GM12872 (cell line): ENCODE measurements at regions not wholly inside any gene's neighbourhood (a gene's known extent, or its start where the extent isn't known, plus 50 kb on each side); places are given as distances from the start of the nearest gene placed in this dataset.

Source experiments
- CTCF ChIP-seq: IDR thresholded peaks from 3 replicates; pipeline ENCODE4 v1.5.1; 2011; ENCODE audit warnings: low read depth, mild to moderate bottlenecking, low read length, moderate library complexity; ENCODE audit not compliant: insufficient read depth

- TF ChIP-seq CTCF, result no peak
Measured at GRCh38 chr2:71821856-71822255, 325.8 kb downstream of the CYP26B1 start.

- TF ChIP-seq CTCF, result no peak
Measured at GRCh38 chr2:71816815-71817214, 330.8 kb downstream of the CYP26B1 start.

- TF ChIP-seq CTCF, result no peak
Measured at GRCh38 chr2:71815701-71816474, 331.8 kb downstream of the CYP26B1 start.

- no peak for TF ChIP-seq CTCF
Measured at GRCh38 chr2:71814885-71815284, 332.8 kb downstream of the CYP26B1 start.

DNA sequence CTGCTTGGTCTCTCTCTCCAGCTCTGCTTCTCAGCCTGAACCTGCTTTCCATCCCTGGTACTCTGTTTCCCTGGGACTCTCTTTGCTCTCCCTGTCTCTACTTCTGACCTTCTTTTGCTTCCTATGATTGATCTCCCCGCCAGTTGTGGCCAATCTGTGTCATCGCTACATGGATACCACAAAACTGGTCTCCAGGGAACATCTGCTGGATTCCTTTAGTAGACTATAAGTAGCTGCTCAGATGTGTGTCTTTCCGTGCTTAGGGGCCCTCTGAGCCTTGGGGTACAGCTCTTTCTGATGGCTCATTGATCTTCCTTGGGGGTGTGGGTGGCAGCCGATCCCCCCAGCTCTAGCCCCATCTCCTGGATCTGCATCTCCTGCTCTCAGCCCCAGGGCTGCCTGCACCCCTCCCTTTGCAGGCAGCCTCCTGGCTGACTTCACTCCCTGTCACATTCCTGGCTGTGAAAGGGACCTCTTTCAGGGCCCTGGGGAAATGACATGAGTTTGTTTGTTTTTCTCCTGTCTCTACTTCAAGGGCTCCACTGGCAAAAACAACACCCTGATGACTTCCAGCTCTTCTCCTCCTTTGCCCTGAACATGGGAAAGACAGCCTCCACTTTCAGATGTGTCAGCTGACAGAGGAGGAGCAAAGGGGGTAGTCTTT is 333.7 kb downstream of the CYP26B1 start:
- TF ChIP-seq CTCF, result no peak

DNA sequence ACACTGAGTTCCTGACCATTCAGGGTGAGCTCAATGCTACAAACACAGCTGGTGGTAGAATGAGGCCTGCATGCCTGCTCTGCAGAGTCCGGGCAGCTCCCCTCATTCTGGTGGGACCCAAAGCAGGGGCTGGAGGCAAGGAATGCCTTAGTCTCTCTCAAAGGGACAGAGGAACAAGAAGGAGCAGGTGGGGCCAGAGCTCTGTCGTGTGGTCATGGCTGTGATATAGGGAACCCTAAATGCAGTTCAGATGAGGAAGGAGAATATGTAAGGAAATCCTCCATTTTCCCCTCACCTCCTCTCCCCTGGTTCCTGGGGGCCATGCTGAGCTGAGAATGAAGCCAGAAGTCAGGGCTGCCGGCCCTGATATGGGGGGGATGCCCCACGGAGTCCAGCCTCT is 334.3 kb downstream of the CYP26B1 start:
- no peak for TF ChIP-seq CTCF

- no peak for TF ChIP-seq CTCF
Measured at GRCh38 chr2:71812736-71813135, 334.9 kb downstream of the CYP26B1 start.
